Activated CD4-positive, alpha-beta T cell treated with anti-CD3 and anti-CD28 coated beads, Interleukin-2, amount 10 ng/mL, durations not matched to agents 7 days and 5 days (primary cell): ENCODE measurements at regions not wholly inside any gene's neighbourhood (a gene's known extent, or its start where the extent isn't known, plus 50 kb on each side); places are given as distances from the start of the nearest gene placed in this dataset.

Experiments used
- CTCF ChIA-PET: fragments of 350-600 bp; sonication (Branson Sonifier 250); formaldehyde crosslinking; loops from one replicate; lab custom pipeline; 2021; ENCODE audit warnings: antibody characterized with exemption; lab: Charles Lee
- POLR2A ChIA-PET: fragments of 350-600 bp; sonication (Branson Sonifier 250); formaldehyde crosslinking; loops from one replicate; lab custom pipeline; 2021; ENCODE audit warnings: antibody characterized with exemption; lab: Charles Lee
- DNase-seq: peaks from one replicate; pipeline ENCODE4 v3.0.0-alpha.2; 2020
- H3K27ac Mint-ChIP-seq: one replicate; pipeline ENCODE4 v1.8.0; 2021; ENCODE audit warnings: mild to moderate bottlenecking, moderate library complexity, mixed read lengths
- H3K27me3 Mint-ChIP-seq: one replicate; pipeline ENCODE4 v1.8.0; 2021; ENCODE audit warnings: mixed read lengths
- H3K36me3 Mint-ChIP-seq: one replicate; pipeline ENCODE4 v1.8.0; 2021; ENCODE audit warnings: low read depth, mixed read lengths
- H3K4me1 Mint-ChIP-seq: one replicate; pipeline ENCODE4 v1.8.0; 2021; ENCODE audit warnings: mixed read lengths
- H3K4me3 Mint-ChIP-seq: one replicate; pipeline ENCODE4 v1.8.0; 2021; ENCODE audit warnings: mild to moderate bottlenecking, moderate library complexity, mixed read lengths
- H3K9me3 Mint-ChIP-seq: one replicate; pipeline ENCODE4 v1.8.0; 2021; ENCODE audit warnings: mixed read lengths

- Mint-ChIP-seq H3K27ac (no peak overlapping the region), H3K4me1 (no peaks in the 10 kb centered on the region), H3K9me3 (peaks cover 2% of the 10 kb centered on the region), H3K27me3 (peaks cover 17% of the 10 kb centered on the region), H3K36me3 (no peaks in the 10 kb centered on the region), H3K4me3 (no peak overlapping the region)
- no peak for DNase-seq
- POLR2A ChIA-PET, result no interaction called here
- CTCF ChIA-PET, result no interaction called here
These were observed 126.0 kb upstream of the RAB3GAP2 start for GRCh38 chr1:220398238-220398637.

- Mint-ChIP-seq H3K27ac (no peak overlapping the region), H3K4me1 (no peaks in the 10 kb centered on the region), H3K36me3 (no peaks in the 10 kb centered on the region), H3K4me3 (no peak overlapping the region), H3K9me3 (no peaks in the 10 kb centered on the region), H3K27me3 (peaks cover 4% of the 10 kb centered on the region)
- no peak for DNase-seq
- ChIA-PET CTCF (no interaction called here), POLR2A (no interaction called here)
These were observed 119.2 kb upstream of the RAB3GAP2 start for GRCh38 chr1:220391491-220391890.

- H3K36me3 Mint-ChIP-seq, result no peaks in the 10 kb centered on the region
- DNase-seq, result no peak
- POLR2A ChIA-PET, result no interaction called here
- no peak overlapping the region for H3K27ac Mint-ChIP-seq
- no peaks in the 10 kb centered on the region for H3K4me1 Mint-ChIP-seq
- no peak overlapping the region for H3K4me3 Mint-ChIP-seq
- no peaks in the 10 kb centered on the region for H3K9me3 Mint-ChIP-seq
- peaks cover 5% of the 10 kb centered on the region for H3K27me3 Mint-ChIP-seq
- CTCF ChIA-PET, result no interaction called here
These were observed 117.4 kb upstream of the RAB3GAP2 start for GRCh38 chr1:220389634-220390033.

- ChIA-PET POLR2A (no interaction called here), CTCF (no interaction called here)
- Mint-ChIP-seq H3K27ac (no peak overlapping the region), H3K27me3 (peaks cover 5% of the 10 kb centered on the region), H3K9me3 (no peaks in the 10 kb centered on the region), H3K4me1 (no peaks in the 10 kb centered on the region), H3K36me3 (no peaks in the 10 kb centered on the region), H3K4me3 (no peak overlapping the region)
- no peak for DNase-seq
These were observed 114.4 kb upstream of the RAB3GAP2 start for GRCh38 chr1:220386494-220387195.

GRCh38 chr1:220385158-220385557 lies 112.9 kb upstream of the RAB3GAP2 start:
- H3K27me3 Mint-ChIP-seq, result peaks cover 5% of the 10 kb centered on the region
- H3K4me1 Mint-ChIP-seq, result no peaks in the 10 kb centered on the region
- DNase-seq, result no peak
- POLR2A ChIA-PET, result no interaction called here
- CTCF ChIA-PET, result interaction anchor here (0.9 kb wide), 1 partner anchor 69 kb away, joined by 4 read pairs; no protein-coding TSS in a partner anchor
- H3K27ac Mint-ChIP-seq, result no peak overlapping the region
- no peak overlapping the region for H3K4me3 Mint-ChIP-seq
- H3K36me3 Mint-ChIP-seq, result no peaks in the 10 kb centered on the region
- H3K9me3 Mint-ChIP-seq, result no peaks in the 10 kb centered on the region

- POLR2A ChIA-PET, result no interaction called here
- Mint-ChIP-seq H3K4me1 (no peaks in the 10 kb centered on the region), H3K9me3 (no peaks in the 10 kb centered on the region), H3K4me3 (no peak overlapping the region), H3K27ac (no peak overlapping the region), H3K36me3 (no peaks in the 10 kb centered on the region), H3K27me3 (peaks cover 5% of the 10 kb centered on the region)
- CTCF ChIA-PET, result no interaction called here
- DNase-seq, result no peak
These were observed 110.7 kb upstream of the RAB3GAP2 start for GRCh38 chr1:220382994-220383393.

GRCh38 chr1:220380885-220381284 lies 108.6 kb upstream of the RAB3GAP2 start:
- Mint-ChIP-seq H3K9me3 (no peaks in the 10 kb centered on the region), H3K27me3 (peaks cover 5% of the 10 kb centered on the region), H3K4me3 (no peak overlapping the region), H3K27ac (no peak overlapping the region), H3K36me3 (no peaks in the 10 kb centered on the region), H3K4me1 (no peaks in the 10 kb centered on the region)
- ChIA-PET POLR2A (no interaction called here), CTCF (no interaction called here)
- no peak for DNase-seq

GRCh38 chr1:220378571-220379302 lies 106.5 kb upstream of the RAB3GAP2 start:
- Mint-ChIP-seq H3K36me3 (no peaks in the 10 kb centered on the region), H3K27ac (no peak overlapping the region), H3K4me1 (no peaks in the 10 kb centered on the region), H3K27me3 (no peaks in the 10 kb centered on the region), H3K9me3 (no peaks in the 10 kb centered on the region), H3K4me3 (no peak overlapping the region)
- ChIA-PET POLR2A (no interaction called here), CTCF (no interaction called here)
- DNase-seq, result no peak

GRCh38 chr1:220375715-220376114 lies 103.5 kb upstream of the RAB3GAP2 start:
- Mint-ChIP-seq H3K27me3 (peaks cover 3% of the 10 kb centered on the region), H3K36me3 (no peaks in the 10 kb centered on the region), H3K27ac (no peak overlapping the region), H3K4me1 (no peaks in the 10 kb centered on the region), H3K4me3 (no peak overlapping the region), H3K9me3 (no peaks in the 10 kb centered on the region)
- CTCF ChIA-PET, result interaction anchor here (0.7 kb wide), 1 partner anchor 188 kb away, joined by 3 read pairs; no protein-coding TSS in a partner anchor
- POLR2A ChIA-PET, result no interaction called here
- DNase-seq, result no peak

- CTCF ChIA-PET, result no interaction called here
These were observed 102.2 kb upstream of the RAB3GAP2 start for GRCh38 chr1:220374449-220374848.

GRCh38 chr1:220372451-220372850 lies 100.2 kb upstream of the RAB3GAP2 start:
- no peaks in the 10 kb centered on the region for H3K36me3 Mint-ChIP-seq
- CTCF ChIA-PET, result no interaction called here
- no peak overlapping the region for H3K27ac Mint-ChIP-seq

More at GRCh38 chr1:220374449-220374848, 102.2 kb upstream of the RAB3GAP2 start:
- Mint-ChIP-seq H3K9me3 (no peaks in the 10 kb centered on the region), H3K4me1 (no peaks in the 10 kb centered on the region), H3K36me3 (no peaks in the 10 kb centered on the region), H3K27me3 (peaks cover 6% of the 10 kb centered on the region), H3K4me3 (no peak overlapping the region), H3K27ac (no peak overlapping the region)
- POLR2A ChIA-PET, result no interaction called here
- DNase-seq, result no peak

GRCh38 chr1:220371324-220371723 lies 99.1 kb upstream of the RAB3GAP2 start:
- no peak for DNase-seq
- Mint-ChIP-seq H3K4me1 (no peaks in the 10 kb centered on the region), H3K27ac (no peak overlapping the region), H3K4me3 (no peak overlapping the region), H3K36me3 (no peaks in the 10 kb centered on the region), H3K9me3 (no peaks in the 10 kb centered on the region), H3K27me3 (peaks cover 6% of the 10 kb centered on the region)
- ChIA-PET CTCF (no interaction called here), POLR2A (no interaction called here)

More at GRCh38 chr1:220372451-220372850, 100.2 kb upstream of the RAB3GAP2 start:
- DNase-seq, result no peak
- Mint-ChIP-seq H3K4me3 (no peak overlapping the region), H3K27me3 (peaks cover 6% of the 10 kb centered on the region), H3K9me3 (no peaks in the 10 kb centered on the region), H3K4me1 (no peaks in the 10 kb centered on the region)
- POLR2A ChIA-PET, result no interaction called here

- no peak for DNase-seq
- no peaks in the 10 kb centered on the region for H3K36me3 Mint-ChIP-seq
- H3K27ac Mint-ChIP-seq, result no peak overlapping the region
- H3K4me3 Mint-ChIP-seq, result no peak overlapping the region
- ChIA-PET CTCF (no interaction called here), POLR2A (no interaction called here)
- no peaks in the 10 kb centered on the region for H3K9me3 Mint-ChIP-seq
- peaks cover 10% of the 10 kb centered on the region for H3K27me3 Mint-ChIP-seq
- no peaks in the 10 kb centered on the region for H3K4me1 Mint-ChIP-seq
These were observed 97.9 kb upstream of the RAB3GAP2 start for GRCh38 chr1:220370041-220370700.
